MM.1S (cell line): ENCODE measurements at regions not wholly inside any gene's neighbourhood (a gene's known extent, or its start where the extent isn't known, plus 50 kb on each side); places are given as distances from the start of the nearest gene placed in this dataset.

ENCODE experiments used
- DNase-seq: peaks from one replicate; pipeline ENCODE4 v3.0.0-alpha.2; 2015
- H2AFZ ChIP-seq: fragments of 300-600 bp; sonication (generic); 2 replicates; pipeline ENCODE4 v1.6.0; 2016; ENCODE audit warnings: antibody characterized with exemption, low read length
- H3F3A ChIP-seq: fragments of 300-600 bp; sonication (generic); 2 replicates; pipeline ENCODE4 v1.6.1; 2016; ENCODE audit warnings: mild to moderate bottlenecking, antibody characterized with exemption, low read length, moderate library complexity, mixed read lengths; ENCODE audit not compliant: insufficient read depth
- H3K27ac ChIP-seq: fragments of 300-600 bp; sonication (generic); 2 replicates; pipeline ENCODE4 v1.5.1; 2016; ENCODE audit warnings: mild to moderate bottlenecking, low read length
- H3K27me3 ChIP-seq: fragments of 300-600 bp; sonication (generic); replicated peaks from 2 replicates; pipeline ENCODE4 v1.6.0; 2016; ENCODE audit warnings: low read length; ENCODE audit not compliant: insufficient read depth
- H3K36me3 ChIP-seq: fragments of 300-600 bp; sonication (generic); replicated peaks from 2 replicates; pipeline ENCODE4 v1.6.1; 2016; ENCODE audit warnings: mild to moderate bottlenecking, low read length, mixed read lengths; ENCODE audit not compliant: insufficient read depth
- H3K4me1 ChIP-seq: fragments of 300-600 bp; sonication (generic); 2 replicates; pipeline ENCODE4 v1.6.1; 2016; ENCODE audit warnings: low read length, mixed read lengths
- H3K4me2 ChIP-seq: fragments of 300-600 bp; sonication (generic); 2 replicates; pipeline ENCODE4 v1.6.0; 2016; ENCODE audit warnings: low read depth, low read length
- H3K4me3 ChIP-seq: fragments of 300-600 bp; sonication (generic); 2 replicates; pipeline ENCODE4 v1.5.1; 2016; ENCODE audit warnings: low read length, mixed read lengths
- H3K79me2 ChIP-seq: fragments of 300-600 bp; sonication (generic); 2 replicates; pipeline ENCODE4 v1.6.1; 2016; ENCODE audit warnings: mixed run types, low read length, mixed read lengths
- H3K9ac ChIP-seq: fragments of 300-600 bp; sonication (generic); 2 replicates; pipeline ENCODE4 v1.6.1; 2016; ENCODE audit warnings: low read length, mixed read lengths
- H3K9me2 ChIP-seq: fragments of 300-600 bp; sonication (generic); replicated peaks from 2 replicates; pipeline ENCODE4 v1.6.1; 2016; ENCODE audit warnings: mild to moderate bottlenecking, low read length, mixed read lengths; ENCODE audit not compliant: insufficient read depth
- H3K9me3 ChIP-seq: fragments of 300-600 bp; sonication (generic); replicated peaks from 2 replicates; pipeline ENCODE4 v1.6.1; 2016; ENCODE audit warnings: mild to moderate bottlenecking, low read length, mixed read lengths; ENCODE audit not compliant: insufficient read depth
- H4K20me1 ChIP-seq: fragments of 300-600 bp; sonication (generic); 2 replicates; pipeline ENCODE4 v1.6.1; 2016; ENCODE audit warnings: mild to moderate bottlenecking, low read length, moderate library complexity, mixed read lengths; ENCODE audit not compliant: insufficient read depth
- CTCF ChIP-seq: fragments of 300-600 bp; sonication (generic); IDR thresholded peaks from 2 replicates; pipeline ENCODE4 v1.5.1; 2016; ENCODE audit warnings: antibody characterized with exemption, low read length, mixed read lengths
- EZH2 ChIP-seq: fragments of 300-600 bp; sonication (generic); optimal IDR thresholded peaks from 2 replicates; pipeline ENCODE3; 2017; ENCODE audit warnings: low read depth, mild to moderate bottlenecking, antibody characterized with exemption, low read length, mixed read lengths
- EZH2phosphoT487 ChIP-seq: fragments of 300-600 bp; sonication (generic); IDR thresholded peaks from 2 replicates; pipeline ENCODE4 v1.6.1; 2018; ENCODE audit warnings: antibody characterized with exemption, low read length

GRCh38 chr2:122486705-122487415, 731.4 kb downstream of the TSN start:
- no peak overlapping the region for H3K9ac ChIP-seq

GRCh38 chr2:122491011-122491410, 735.6 kb downstream of the TSN start:
- DNase-seq: no peak
- no peaks in the 10 kb centered on the region for H3F3A ChIP-seq
- no peaks in the 10 kb centered on the region for H3K79me2 ChIP-seq
- H3K36me3 ChIP-seq: no peaks in the 10 kb centered on the region
- H3K9me2 ChIP-seq: no peaks in the 10 kb centered on the region
- H3K27me3 ChIP-seq: no peaks in the 10 kb centered on the region
- no peak overlapping the region for H3K27ac ChIP-seq
- H3K4me2 ChIP-seq: no peak overlapping the region
- TF ChIP-seq CTCF (no peak), EZH2phosphoT487 (no peak), EZH2 (no peak)
- H3K4me1 ChIP-seq: no peaks in the 10 kb centered on the region
- no peaks in the 10 kb centered on the region for H4K20me1 ChIP-seq
- no peak overlapping the region for H2AFZ ChIP-seq
- H3K4me3 ChIP-seq: no peak overlapping the region
- H3K9me3 ChIP-seq: no peaks in the 10 kb centered on the region
- no peak overlapping the region for H3K9ac ChIP-seq

More at GRCh38 chr2:122486705-122487415, 731.4 kb downstream of the TSN start:
- H3K9me2 ChIP-seq: no peaks in the 10 kb centered on the region
- H3K9me3 ChIP-seq: no peaks in the 10 kb centered on the region
- H3K36me3 ChIP-seq: no peaks in the 10 kb centered on the region
- no peak overlapping the region for H2AFZ ChIP-seq
- TF ChIP-seq CTCF (no peak), EZH2 (no peak), EZH2phosphoT487 (no peak)
- H4K20me1 ChIP-seq: no peaks in the 10 kb centered on the region
- H3K4me3 ChIP-seq: no peak overlapping the region
- H3K27ac ChIP-seq: no peak overlapping the region
- no peaks in the 10 kb centered on the region for H3F3A ChIP-seq
- no peaks in the 10 kb centered on the region for H3K27me3 ChIP-seq
- H3K4me2 ChIP-seq: no peak overlapping the region
- no peak for DNase-seq
- H3K79me2 ChIP-seq: no peaks in the 10 kb centered on the region
- H3K4me1 ChIP-seq: no peaks in the 10 kb centered on the region

- DNase-seq: no peak
- H4K20me1 ChIP-seq: no peaks in the 10 kb centered on the region
- TF ChIP-seq EZH2phosphoT487 (no peak), EZH2 (no peak), CTCF (no peak)
- H3K27me3 ChIP-seq: no peaks in the 10 kb centered on the region
- H3K9me2 ChIP-seq: no peaks in the 10 kb centered on the region
- no peak overlapping the region for H3K4me3 ChIP-seq
- no peaks in the 10 kb centered on the region for H3K36me3 ChIP-seq
- no peaks in the 10 kb centered on the region for H3F3A ChIP-seq
- no peak overlapping the region for H2AFZ ChIP-seq
- no peaks in the 10 kb centered on the region for H3K4me1 ChIP-seq
- no peaks in the 10 kb centered on the region for H3K79me2 ChIP-seq
- no peak overlapping the region for H3K4me2 ChIP-seq
- H3K9ac ChIP-seq: no peak overlapping the region
- no peaks in the 10 kb centered on the region for H3K9me3 ChIP-seq
- no peak overlapping the region for H3K27ac ChIP-seq
Observed at GRCh38 chr2:122500316-122501105, 745.1 kb downstream of the TSN start.
